HG03175 (cell line): ENCODE measurements at regions not wholly inside any gene's neighbourhood (a gene's known extent, or its start where the extent isn't known, plus 50 kb on each side); places are given as distances from the start of the nearest gene placed in this dataset.

Experiments
- ATAC-seq: cut with Tn5 transposase; IDR thresholded peaks from one replicate; pipeline ENCODE4 v1.9.1; 2021; ENCODE audit warnings: mild to moderate bottlenecking, moderate library complexity; ENCODE audit not compliant: unreplicated experiment

DNA sequence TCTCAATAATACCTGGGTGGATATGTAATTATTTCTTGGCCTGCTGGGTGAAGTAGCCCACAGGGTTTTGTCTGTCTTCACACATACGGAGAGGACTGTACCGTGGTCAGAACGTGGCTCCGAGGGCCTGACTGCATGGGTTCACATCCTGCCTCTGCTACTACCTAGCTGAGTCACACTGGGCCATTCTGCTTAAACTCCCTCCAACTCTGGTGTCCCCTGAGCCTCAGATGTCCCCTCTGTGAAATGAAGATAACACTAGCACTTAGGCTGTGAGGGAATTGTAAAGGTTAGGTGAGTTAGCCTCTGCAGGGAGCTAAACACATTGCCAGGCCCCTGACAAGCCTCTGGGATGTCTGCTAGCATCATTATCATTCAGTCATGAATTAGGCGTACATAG, 120.1 kb upstream of the NABP1 start:
- ATAC-seq = no peak

DNA sequence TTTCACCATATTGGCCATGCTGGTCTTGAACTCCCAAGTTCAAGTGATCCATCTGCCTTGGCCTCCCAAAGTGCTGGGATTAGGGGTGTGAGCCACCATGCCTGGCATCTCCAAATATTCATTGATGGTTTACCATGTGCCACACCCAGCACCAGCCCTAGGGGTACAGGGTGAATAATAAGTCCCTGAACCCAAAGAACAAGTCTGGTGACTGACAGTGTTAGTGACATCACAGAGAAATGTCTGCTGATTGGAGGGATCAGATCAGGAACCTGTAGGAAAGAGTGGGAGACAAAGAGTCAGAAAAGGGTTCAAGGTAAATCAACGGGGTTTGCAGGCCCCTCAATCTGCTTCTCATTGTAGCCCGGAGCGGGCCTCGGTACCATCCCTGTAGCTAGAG, 118.4 kb upstream of the NABP1 start:
- ATAC-seq = no peak

- ATAC-seq = no peak
Observed at GRCh38 chr2:191560411-191560980, 117.4 kb upstream of the NABP1 start.

GRCh38 chr2:191565120-191565519, 112.8 kb upstream of the NABP1 start:
- ATAC-seq = no peak

GRCh38 chr2:191565647-191566198, 112.2 kb upstream of the NABP1 start:
- peak; percentile 81 for ATAC-seq

- peak; percentile 67 for ATAC-seq
Observed at GRCh38 chr2:191566344-191566743, 111.6 kb upstream of the NABP1 start.

DNA sequence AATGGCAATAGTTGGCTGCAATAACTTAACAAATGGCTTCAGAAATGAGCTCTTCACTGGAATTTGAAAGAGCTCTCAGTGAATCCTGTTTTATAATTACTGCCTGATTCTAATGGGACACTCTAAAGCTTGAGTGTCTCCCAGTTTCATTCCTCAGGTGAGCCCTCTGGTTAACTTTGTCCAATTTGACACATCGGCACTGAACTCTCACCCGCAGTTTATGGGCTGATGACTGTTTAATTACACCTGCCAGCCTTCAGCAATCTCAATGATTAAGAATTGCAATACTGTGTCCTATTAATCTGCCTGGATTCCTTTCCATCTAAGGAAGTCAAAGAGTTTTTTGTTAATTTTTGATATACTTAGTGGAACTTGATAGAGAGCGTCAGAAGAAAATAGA, 110.7 kb upstream of the NABP1 start:
- ATAC-seq = no peak

DNA sequence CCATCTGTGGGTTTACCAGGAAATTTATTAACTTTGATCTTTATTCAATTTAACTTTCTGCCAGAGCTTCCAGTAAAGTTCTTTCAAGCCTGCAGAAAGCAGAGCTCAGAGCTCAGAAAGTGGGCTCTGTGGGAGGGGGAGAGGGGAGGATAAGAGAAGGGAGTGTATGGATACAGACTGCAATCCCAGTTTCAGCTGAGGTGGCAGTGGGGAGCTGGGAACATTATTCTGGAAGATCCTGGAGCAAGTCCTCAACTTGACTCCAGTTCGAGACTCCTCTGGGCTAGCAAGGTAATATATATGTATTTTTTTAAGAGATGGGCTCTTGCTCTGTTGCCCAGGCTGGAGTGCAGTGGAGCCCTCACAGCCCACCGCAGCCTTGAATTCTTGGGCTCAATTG, 108.9 kb upstream of the NABP1 start:
- ATAC-seq = no peak

DNA sequence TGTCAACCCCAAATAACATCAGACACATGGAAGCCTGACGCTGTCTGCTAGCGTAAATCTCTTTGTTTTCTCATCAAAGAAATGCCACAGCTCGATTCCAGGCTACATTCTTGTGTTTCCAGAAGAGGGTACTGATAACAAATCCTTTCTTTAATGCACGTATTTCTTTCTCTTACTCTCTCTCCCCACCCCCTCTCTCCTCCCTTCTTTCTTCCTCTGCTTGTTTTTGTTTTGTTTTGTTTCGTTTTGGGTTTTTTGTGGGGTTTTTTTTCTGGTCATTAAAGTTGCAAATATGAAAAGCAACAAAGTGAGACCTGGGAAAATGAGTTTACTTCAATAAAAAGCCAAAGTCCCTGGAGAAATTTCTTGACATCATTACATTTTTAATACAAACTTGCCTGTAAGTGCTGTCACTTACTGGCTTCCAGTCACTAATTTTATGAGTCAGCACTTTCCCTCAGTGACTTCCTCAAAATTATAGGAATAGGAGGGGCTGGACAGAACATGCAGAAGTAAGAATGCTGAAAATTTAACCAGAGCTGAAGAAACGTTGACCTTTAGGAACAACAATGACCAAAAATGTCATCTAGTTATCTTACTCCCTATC, 106.7 kb upstream of the NABP1 start:
- ATAC-seq = peak; percentile 44

- no peak for ATAC-seq
Observed at GRCh38 chr2:191572319-191572718, 105.6 kb upstream of the NABP1 start.

DNA sequence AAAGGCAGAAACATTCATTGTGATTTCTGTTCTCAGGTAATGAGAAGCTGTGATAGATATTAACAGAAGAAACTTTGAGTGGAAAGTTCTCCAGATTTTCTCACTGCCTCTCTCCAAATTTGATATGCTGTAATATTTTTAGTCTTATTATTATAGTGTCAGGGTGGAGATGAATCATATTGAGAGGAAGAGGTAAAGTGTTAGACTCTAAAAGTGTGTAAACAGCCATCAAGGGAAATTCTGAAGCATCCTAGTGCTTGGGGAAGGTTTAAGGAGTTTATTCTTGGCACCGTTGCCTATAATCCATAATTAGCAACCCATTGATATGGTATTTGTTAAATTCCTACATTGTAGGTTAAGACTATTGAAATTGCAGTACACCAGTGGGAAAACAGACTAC, 104.7 kb upstream of the NABP1 start:
- ATAC-seq = no peak

- ATAC-seq = no peak
Observed at GRCh38 chr2:191574232-191574631, 103.7 kb upstream of the NABP1 start.

- ATAC-seq = no peak
Observed at GRCh38 chr2:191577605-191578004, 100.3 kb upstream of the NABP1 start.

GRCh38 chr2:191578031-191578430, 99.9 kb upstream of the NABP1 start:
- no peak for ATAC-seq

GRCh38 chr2:191580581-191580980, 97.4 kb upstream of the NABP1 start:
- no peak for ATAC-seq

DNA sequence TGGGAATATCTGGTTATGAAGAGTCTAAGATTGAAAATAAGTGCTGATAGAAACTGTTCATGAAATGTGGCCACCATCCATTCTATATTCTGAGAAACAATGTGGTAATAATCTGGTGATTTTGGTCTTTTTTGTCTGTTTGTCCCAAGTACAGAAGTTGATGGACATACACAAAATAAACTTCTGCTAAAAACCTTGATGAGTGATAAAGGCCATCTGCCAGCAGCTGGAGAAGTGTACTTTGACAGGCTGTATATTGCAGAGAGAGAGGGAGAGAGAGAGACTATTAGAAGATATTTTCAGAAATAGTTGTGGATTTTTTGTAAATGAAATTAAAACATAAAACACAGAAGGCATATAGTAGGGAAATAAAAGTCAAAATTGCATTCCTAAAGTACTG, 96.9 kb upstream of the NABP1 start:
- ATAC-seq = no peak

GRCh38 chr2:191582355-191582754, 95.6 kb upstream of the NABP1 start:
- no peak for ATAC-seq

DNA sequence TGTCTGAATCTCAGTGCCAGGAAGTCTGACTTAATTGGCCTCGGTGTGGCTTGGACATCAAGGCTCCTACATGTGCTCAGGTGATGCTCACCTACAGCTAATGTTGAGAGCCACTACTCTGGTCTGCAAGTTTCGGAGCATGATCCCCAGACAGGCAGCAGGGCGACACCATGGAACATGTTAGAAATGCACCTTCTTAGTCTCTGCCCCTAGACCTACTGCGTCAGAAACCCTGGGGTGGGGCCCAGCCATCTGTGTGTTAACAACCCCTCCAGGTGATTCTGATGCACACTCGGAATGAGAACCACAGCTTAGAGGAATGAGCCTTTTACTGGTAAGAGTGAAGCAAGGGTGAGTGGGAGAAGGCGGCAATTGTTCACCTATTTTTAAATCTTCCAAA, 86.9 kb upstream of the NABP1 start:
- ATAC-seq = no peak

- no peak for ATAC-seq
Observed at GRCh38 chr2:191593622-191594385, 84.1 kb upstream of the NABP1 start.

GRCh38 chr2:191597186-191597751, 80.7 kb upstream of the NABP1 start:
- no peak for ATAC-seq

DNA sequence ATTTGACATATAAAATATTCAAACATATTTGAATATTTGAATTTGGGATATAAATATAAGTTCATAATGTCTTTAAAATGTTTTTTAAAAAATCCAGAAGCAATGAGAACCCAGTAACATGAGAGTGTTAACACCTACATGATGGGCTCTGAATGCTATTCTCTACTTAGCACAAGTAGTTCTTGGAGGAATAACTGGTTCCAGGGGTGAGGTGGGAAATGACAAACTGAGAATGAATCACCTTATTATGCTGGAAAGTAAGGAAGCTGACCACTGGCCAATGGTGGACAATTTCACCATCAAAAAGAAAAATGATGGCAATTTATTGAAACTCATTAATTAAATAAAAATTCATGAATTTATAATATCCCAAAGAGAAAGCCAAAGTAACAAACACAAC, 79.6 kb upstream of the NABP1 start:
- no peak for ATAC-seq

GRCh38 chr2:191601060-191601459, 76.9 kb upstream of the NABP1 start:
- no peak for ATAC-seq
